Activated B cell treated with CpG ODN at 0.5 μM for 24 hours (primary cell): ENCODE measurements at regions not wholly inside any gene's neighbourhood (a gene's known extent, or its start where the extent isn't known, plus 50 kb on each side); places are given as distances from the start of the nearest gene placed in this dataset.
"Not testable (repeated sequence)": the region's sequence is repeated elsewhere in the genome, so short reads cannot be mapped to it uniquely, and the experiment has no call there.

Experiments used
- ATAC-seq: fragments of 200-7000 bp; cut with Tn5 transposase; one replicate; pipeline ENCODE4 v1.10.0; 2021; ENCODE audit warnings: low read depth, mild to moderate bottlenecking, moderate library complexity
- CTCF ChIA-PET: fragments of 350-600 bp; sonication (Branson Sonifier 250); formaldehyde crosslinking; loops from one replicate; lab custom pipeline; 2021; ENCODE audit warnings: antibody characterized with exemption; lab: Charles Lee
- POLR2A ChIA-PET: fragments of 350-600 bp; sonication (Branson Sonifier 250); formaldehyde crosslinking; loops from one replicate; lab custom pipeline; 2021; ENCODE audit warnings: antibody characterized with exemption; lab: Charles Lee
- DNase-seq: peaks from one replicate; pipeline ENCODE4 v3.0.0; 2022
- H3K27ac Mint-ChIP-seq: one replicate; pipeline ENCODE4 v1.8.0; 2020; ENCODE audit warnings: mixed read lengths
- H3K27me3 Mint-ChIP-seq: one replicate; pipeline ENCODE4 v1.8.0; 2021; ENCODE audit warnings: mixed read lengths
- H3K36me3 Mint-ChIP-seq: one replicate; pipeline ENCODE4 v1.8.0; 2021; ENCODE audit warnings: low read depth, mixed read lengths
- H3K4me1 Mint-ChIP-seq: one replicate; pipeline ENCODE4 v1.8.0; 2021; ENCODE audit warnings: mixed read lengths
- H3K4me3 Mint-ChIP-seq: one replicate; pipeline ENCODE4 v1.8.0; 2020; ENCODE audit warnings: mild to moderate bottlenecking, mixed read lengths
- H3K9me3 Mint-ChIP-seq: one replicate; pipeline ENCODE4 v1.8.0; 2020; ENCODE audit warnings: mixed read lengths
- CTCF ChIP-seq: fragments of 200-600 bp; IDR thresholded peaks from one replicate; pipeline ENCODE4 v1.8.0; 2022; ENCODE audit warnings: antibody characterized with exemption, mild to moderate bottlenecking
- intact Hi-C: fragments of 100-400 bp; cut with micrococcal nuclease; formaldehyde crosslinking; loops from one replicate; pipeline ENCODE4 v1.15.1; 2024

- Mint-ChIP-seq H3K4me3 (no peak overlapping the region), H3K36me3 (peaks cover 2% of the 10 kb centered on the region), H3K9me3 (no peaks in the 10 kb centered on the region), H3K27ac (no peak overlapping the region), H3K27me3 (no peaks in the 10 kb centered on the region), H3K4me1 (peaks cover 6% of the 10 kb centered on the region)
- ATAC-seq (no peak), DNase-seq (no peak)
- ChIA-PET POLR2A (no interaction called here), CTCF (no interaction called here)
- no peak for TF ChIP-seq CTCF
- intact Hi-C loops: no loop called here
Measured at GRCh38 chr1:244305776-244306341, 145.8 kb downstream of the ADSS2 start.

- ChIA-PET CTCF (no interaction called here), POLR2A (no interaction called here)
- no peak for ATAC-seq
- Mint-ChIP-seq H3K36me3 (peaks cover 2% of the 10 kb centered on the region), H3K27ac (no peak overlapping the region), H3K4me1 (peaks cover 6% of the 10 kb centered on the region), H3K4me3 (no peak overlapping the region), H3K9me3 (no peaks in the 10 kb centered on the region), H3K27me3 (no peaks in the 10 kb centered on the region)
- TF ChIP-seq CTCF: no peak
- intact Hi-C loops: no loop called here
- DNase-seq: no peak
Measured at GRCh38 chr1:244306544-244306943, 145.2 kb downstream of the ADSS2 start.

GRCh38 chr1:244309191-244309590, 142.5 kb downstream of the ADSS2 start:
- not testable (repeated sequence) for H3K4me1 Mint-ChIP-seq, H3K27ac Mint-ChIP-seq, H3K36me3 Mint-ChIP-seq

GRCh38 chr1:244311784-244312532, 139.8 kb downstream of the ADSS2 start:
- CTCF ChIA-PET: no interaction called here
- no peaks in the 10 kb centered on the region for H3K27me3 Mint-ChIP-seq
- intact Hi-C loops: no loop called here
- no peak for TF ChIP-seq CTCF
- H3K27ac Mint-ChIP-seq: no peak overlapping the region
- POLR2A ChIA-PET: no interaction called here
- ATAC-seq (no peak), DNase-seq (no peak)
- peaks cover 10% of the 10 kb centered on the region for H3K36me3 Mint-ChIP-seq
- H3K4me1 Mint-ChIP-seq: no peaks in the 10 kb centered on the region
- H3K4me3 Mint-ChIP-seq: no peak overlapping the region
- H3K9me3 Mint-ChIP-seq: no peaks in the 10 kb centered on the region

More at GRCh38 chr1:244309191-244309590, 142.5 kb downstream of the ADSS2 start:
- ATAC-seq, H3K4me3 Mint-ChIP-seq, H3K9me3 Mint-ChIP-seq, CTCF ChIA-PET, H3K27me3 Mint-ChIP-seq, POLR2A ChIA-PET, DNase-seq, intact Hi-C loops: not testable (repeated sequence)

- Mint-ChIP-seq H3K27me3 (no peaks in the 10 kb centered on the region), H3K4me1 (peaks cover 1% of the 10 kb centered on the region), H3K36me3 (peaks cover 11% of the 10 kb centered on the region), H3K27ac (no peak overlapping the region), H3K9me3 (no peaks in the 10 kb centered on the region), H3K4me3 (no peak overlapping the region)
- ChIA-PET POLR2A (interaction anchor here (1.0 kb wide), 1 partner anchor 14 kb away, joined by 3 read pairs; no protein-coding TSS in a partner anchor), CTCF (no interaction called here)
- no peak for DNase-seq
- no peak for ATAC-seq
- intact Hi-C loops: no loop called here
- TF ChIP-seq CTCF: no peak
Measured at GRCh38 chr1:244313346-244313745, 138.4 kb downstream of the ADSS2 start.
